ENCODE measurements at regions not wholly inside any gene's neighbourhood (a gene's known extent, or its start where the extent isn't known, plus 50 kb on each side); places are given as distances from the start of the nearest gene placed in this dataset.

- DNase-seq (ENCODE audit: low spot score) (no peak), ATAC-seq (no peak)
- intact Hi-C loops (cut with DNase I) = no loop called here
These were observed 250.3 kb upstream of the SOX2 start for GRCh38 chr3:181461381-181461780.

GRCh38 chr3:181459516-181459915 lies 252.2 kb upstream of the SOX2 start:
- DNase-seq (ENCODE audit: low spot score) = no peak
- no peak for ATAC-seq
- intact Hi-C loops (cut with DNase I) = no loop called here

GRCh38 chr3:181458857-181459256 lies 252.9 kb upstream of the SOX2 start:
- DNase-seq (ENCODE audit: low spot score) = no peak
- intact Hi-C loops (cut with DNase I) = no loop called here
- peak; percentile 67 for ATAC-seq

- DNase-seq (ENCODE audit: low spot score) = no peak
- ATAC-seq = no peak
- intact Hi-C loops (cut with DNase I) = no loop called here
These were observed 254.0 kb upstream of the SOX2 start for GRCh38 chr3:181457756-181458155.

GRCh38 chr3:181457190-181457589 lies 254.5 kb upstream of the SOX2 start:
- intact Hi-C loops (cut with DNase I) = no loop called here
- DNase-seq (ENCODE audit: low spot score) (peak; percentile 71), ATAC-seq (peak; percentile 46)

GRCh38 chr3:181455276-181455675 lies 256.4 kb upstream of the SOX2 start:
- DNase-seq (ENCODE audit: low spot score) (no peak), ATAC-seq (no peak)
- intact Hi-C loops (cut with DNase I) = no loop called here

GRCh38 chr3:181454451-181455027 lies 257.2 kb upstream of the SOX2 start:
- intact Hi-C loops (cut with DNase I) = no loop called here
- ATAC-seq = no peak
- DNase-seq (ENCODE audit: low spot score) = no peak

GRCh38 chr3:181446741-181447140 lies 265.0 kb upstream of the SOX2 start:
- DNase-seq (ENCODE audit: low spot score) (no peak), ATAC-seq (no peak)
- intact Hi-C loops (cut with DNase I) = no loop called here

GRCh38 chr3:181442066-181442465 lies 269.7 kb upstream of the SOX2 start:
- ATAC-seq (no peak), DNase-seq (ENCODE audit: low spot score) (no peak)
- intact Hi-C loops (cut with DNase I) = no loop called here

GRCh38 chr3:181432992-181433391 lies 278.7 kb upstream of the SOX2 start:
- intact Hi-C loops (cut with DNase I) = no loop called here
- no peak for DNase-seq (ENCODE audit: low spot score)
- no peak for ATAC-seq

- intact Hi-C loops (cut with DNase I) = no loop called here
- no peak for DNase-seq (ENCODE audit: low spot score)
- ATAC-seq = no peak
These were observed 280.0 kb upstream of the SOX2 start for GRCh38 chr3:181431748-181432147.

- no peak for ATAC-seq
- no peak for DNase-seq (ENCODE audit: low spot score)
- intact Hi-C loops (cut with DNase I) = no loop called here
These were observed 286.7 kb upstream of the SOX2 start for GRCh38 chr3:181425074-181425473.

GRCh38 chr3:181418233-181418632 lies 293.5 kb upstream of the SOX2 start:
- intact Hi-C loops (cut with DNase I) = no loop called here
- no peak for DNase-seq (ENCODE audit: low spot score)
- ATAC-seq = no peak

- intact Hi-C loops (cut with DNase I) = no loop called here
- DNase-seq (ENCODE audit: low spot score) = no peak
- ATAC-seq = no peak
These were observed 294.0 kb upstream of the SOX2 start for GRCh38 chr3:181417748-181418147.

- ATAC-seq (no peak), DNase-seq (ENCODE audit: low spot score) (no peak)
- intact Hi-C loops (cut with DNase I) = no loop called here
These were observed 300.9 kb upstream of the SOX2 start for GRCh38 chr3:181410870-181411269.

GRCh38 chr3:181403876-181404660 lies 307.7 kb upstream of the SOX2 start:
- no peak for DNase-seq (ENCODE audit: low spot score)
- intact Hi-C loops (cut with DNase I) = no loop called here
- no peak for ATAC-seq

GRCh38 chr3:181402347-181402746 lies 309.4 kb upstream of the SOX2 start:
- intact Hi-C loops (cut with DNase I) = no loop called here
- DNase-seq (ENCODE audit: low spot score) (no peak), ATAC-seq (no peak)

GRCh38 chr3:181384970-181385369 lies 326.8 kb upstream of the SOX2 start:
- intact Hi-C loops (cut with DNase I) = no loop called here
- ATAC-seq = no peak

GRCh38 chr3:181383760-181384159 lies 328.0 kb upstream of the SOX2 start:
- ATAC-seq = no peak
- intact Hi-C loops (cut with DNase I) = no loop called here
- no peak for DNase-seq (ENCODE audit: low spot score)

More at GRCh38 chr3:181384970-181385369, 326.8 kb upstream of the SOX2 start:
- DNase-seq (ENCODE audit: low spot score) = no peak

GRCh38 chr3:181383201-181383600 lies 328.5 kb upstream of the SOX2 start:
- no peak for ATAC-seq
- no peak for DNase-seq (ENCODE audit: low spot score)
- intact Hi-C loops (cut with DNase I) = no loop called here

GRCh38 chr3:181382656-181383055 lies 329.1 kb upstream of the SOX2 start:
- intact Hi-C loops (cut with DNase I) = no loop called here
- ATAC-seq (no peak), DNase-seq (ENCODE audit: low spot score) (no peak)

Data from sciatic nerve (tissue), 2 donors.